IMR-90 (cell line): ENCODE measurements at regions not wholly inside any gene's neighbourhood (a gene's known extent, or its start where the extent isn't known, plus 50 kb on each side); places are given as distances from the start of the nearest gene placed in this dataset.

Source experiments
- BHLHE40 ChIP-seq: fragments of 150-350 bp; IDR thresholded peaks from 2 replicates; pipeline ENCODE4 v1.6.1; 2016; ENCODE audit warnings: mild to moderate bottlenecking, low read depth, low read length
- CEBPB ChIP-seq: IDR thresholded peaks from 2 replicates; pipeline ENCODE4 v1.6.1; 2012; ENCODE audit warnings: low read depth, low read length, improper control_type of control experiment
- CHD1 ChIP-seq: IDR thresholded peaks from 2 replicates; pipeline ENCODE4 v1.6.1; 2012; ENCODE audit warnings: low read depth, low read length, improper control_type of control experiment
- FOS ChIP-seq: fragments of 150-350 bp; IDR thresholded peaks from 2 replicates; pipeline ENCODE4 v1.6.1; 2016; ENCODE audit warnings: low read depth, low read length
- MAFK ChIP-seq: IDR thresholded peaks from 2 replicates; pipeline ENCODE4 v1.6.1; 2012; ENCODE audit warnings: low read depth, low read length, improper control_type of control experiment
- MAZ ChIP-seq: IDR thresholded peaks from 2 replicates; pipeline ENCODE4 v1.6.1; 2012; ENCODE audit warnings: low read depth, mild to moderate bottlenecking, low read length, improper control_type of control experiment, moderate library complexity, borderline replicate concordance
- POLR2A ChIP-seq: IDR thresholded peaks from 2 replicates; pipeline ENCODE4 v1.6.1; 2012; ENCODE audit warnings: mild to moderate bottlenecking, low read depth, low read length
- RAD21 ChIP-seq: IDR thresholded peaks from 2 replicates; pipeline ENCODE4 v1.6.1; 2012; ENCODE audit warnings: low read length, improper control_type of control experiment
- RCOR1 ChIP-seq: IDR thresholded peaks from 2 replicates; pipeline ENCODE4 v1.6.1; 2012; ENCODE audit warnings: mild to moderate bottlenecking, low read length, improper control_type of control experiment; ENCODE audit not compliant: insufficient replicate concordance
- RFX5 ChIP-seq: IDR thresholded peaks from 2 replicates; pipeline ENCODE4 v1.8.0; 2012; ENCODE audit warnings: low read depth, mild to moderate bottlenecking, low read length, moderate library complexity
- TF ChIP-seq, protein P1 (sequence below): conservative IDR thresholded peaks from 2 replicates; pipeline ENCODE4 v1.5.1; 2012; ENCODE audit warnings: mild to moderate bottlenecking, low read depth, low read length, improper control_type of control experiment
- TF ChIP-seq, protein P2 (sequence below): fragments of 150-350 bp; IDR thresholded peaks from 2 replicates; pipeline ENCODE4 v1.6.1; 2017; ENCODE audit warnings: mild to moderate bottlenecking, antibody characterized with exemption, low read length, low read depth
- TF ChIP-seq, protein P3 (sequence below): fragments of 150-350 bp; IDR thresholded peaks from 2 replicates; pipeline ENCODE4 v1.6.1; 2016; ENCODE audit warnings: low read depth, mild to moderate bottlenecking, low read length, moderate library complexity, borderline replicate concordance

DNA sequence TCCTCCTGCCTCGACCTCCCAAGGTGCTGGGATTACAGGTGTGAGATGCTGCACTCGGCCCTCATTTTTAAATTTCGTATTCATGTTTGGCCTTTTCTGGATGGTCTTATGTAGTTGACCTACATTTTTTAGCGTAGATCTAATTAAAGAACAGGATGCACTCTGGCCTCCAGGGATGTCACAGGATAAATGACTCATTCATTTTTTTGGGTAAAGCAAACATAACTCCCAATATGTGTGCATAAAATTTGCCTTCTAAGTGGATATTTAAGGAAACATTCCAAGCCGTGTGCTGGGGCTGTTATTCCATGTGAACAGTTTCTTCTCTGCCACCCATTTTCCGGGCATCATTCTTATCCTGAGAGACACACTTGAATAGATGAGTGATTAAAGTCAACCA lies 501.6 kb downstream of the IRX1 start:
- TF ChIP-seq, protein P1, sequence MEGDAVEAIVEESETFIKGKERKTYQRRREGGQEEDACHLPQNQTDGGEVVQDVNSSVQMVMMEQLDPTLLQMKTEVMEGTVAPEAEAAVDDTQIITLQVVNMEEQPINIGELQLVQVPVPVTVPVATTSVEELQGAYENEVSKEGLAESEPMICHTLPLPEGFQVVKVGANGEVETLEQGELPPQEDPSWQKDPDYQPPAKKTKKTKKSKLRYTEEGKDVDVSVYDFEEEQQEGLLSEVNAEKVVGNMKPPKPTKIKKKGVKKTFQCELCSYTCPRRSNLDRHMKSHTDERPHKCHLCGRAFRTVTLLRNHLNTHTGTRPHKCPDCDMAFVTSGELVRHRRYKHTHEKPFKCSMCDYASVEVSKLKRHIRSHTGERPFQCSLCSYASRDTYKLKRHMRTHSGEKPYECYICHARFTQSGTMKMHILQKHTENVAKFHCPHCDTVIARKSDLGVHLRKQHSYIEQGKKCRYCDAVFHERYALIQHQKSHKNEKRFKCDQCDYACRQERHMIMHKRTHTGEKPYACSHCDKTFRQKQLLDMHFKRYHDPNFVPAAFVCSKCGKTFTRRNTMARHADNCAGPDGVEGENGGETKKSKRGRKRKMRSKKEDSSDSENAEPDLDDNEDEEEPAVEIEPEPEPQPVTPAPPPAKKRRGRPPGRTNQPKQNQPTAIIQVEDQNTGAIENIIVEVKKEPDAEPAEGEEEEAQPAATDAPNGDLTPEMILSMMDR: no peak
- TF ChIP-seq POLR2A (no peak), RCOR1 (no peak), RAD21 (no peak), FOS (no peak), CEBPB (no peak), MAFK (no peak), MAZ (no peak), BHLHE40 (no peak), CHD1 (no peak), RFX5 (no peak)
- TF ChIP-seq, protein P2, sequence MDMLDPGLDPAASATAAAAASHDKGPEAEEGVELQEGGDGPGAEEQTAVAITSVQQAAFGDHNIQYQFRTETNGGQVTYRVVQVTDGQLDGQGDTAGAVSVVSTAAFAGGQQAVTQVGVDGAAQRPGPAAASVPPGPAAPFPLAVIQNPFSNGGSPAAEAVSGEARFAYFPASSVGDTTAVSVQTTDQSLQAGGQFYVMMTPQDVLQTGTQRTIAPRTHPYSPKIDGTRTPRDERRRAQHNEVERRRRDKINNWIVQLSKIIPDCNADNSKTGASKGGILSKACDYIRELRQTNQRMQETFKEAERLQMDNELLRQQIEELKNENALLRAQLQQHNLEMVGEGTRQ: no peak
- TF ChIP-seq, protein P3, sequence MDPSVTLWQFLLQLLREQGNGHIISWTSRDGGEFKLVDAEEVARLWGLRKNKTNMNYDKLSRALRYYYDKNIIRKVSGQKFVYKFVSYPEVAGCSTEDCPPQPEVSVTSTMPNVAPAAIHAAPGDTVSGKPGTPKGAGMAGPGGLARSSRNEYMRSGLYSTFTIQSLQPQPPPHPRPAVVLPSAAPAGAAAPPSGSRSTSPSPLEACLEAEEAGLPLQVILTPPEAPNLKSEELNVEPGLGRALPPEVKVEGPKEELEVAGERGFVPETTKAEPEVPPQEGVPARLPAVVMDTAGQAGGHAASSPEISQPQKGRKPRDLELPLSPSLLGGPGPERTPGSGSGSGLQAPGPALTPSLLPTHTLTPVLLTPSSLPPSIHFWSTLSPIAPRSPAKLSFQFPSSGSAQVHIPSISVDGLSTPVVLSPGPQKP: no peak
